ENCODE measurements at regions not wholly inside any gene's neighbourhood (a gene's known extent, or its start where the extent isn't known, plus 50 kb on each side); places are given as distances from the start of the nearest gene placed in this dataset.

- H3K36me3 ChIP-seq (replicated peaks), result no peaks in the 10 kb centered on the region
- in situ Hi-C loops (cut with HindIII; ENCODE audit: low pct_ligation_motif_present, low sequenced_read_pairs), result no loop called here
- H3K4me3 ChIP-seq (ENCODE audit: low read depth, low read length), result no peak overlapping the region
- no peak for DNase-seq
- TF ChIP-seq CTCF (IDR thresholded peaks at IDR 0.05; ENCODE audit: low read depth, low read length, missing control alignments), result no peak
- no peaks in the 10 kb centered on the region for H3K27me3 ChIP-seq (replicated peaks)
- no peak overlapping the region for H3K27ac ChIP-seq
Measured at GRCh38 chr3:144777906-144778305, 806.3 kb downstream of the DIPK2A start.

- H3K36me3 ChIP-seq (replicated peaks), result no peaks in the 10 kb centered on the region
- in situ Hi-C loops (cut with HindIII; ENCODE audit: low pct_ligation_motif_present, low sequenced_read_pairs), result no loop called here
Measured at GRCh38 chr3:144791034-144791433, 819.4 kb downstream of the DIPK2A start.

GRCh38 chr3:144801890-144802289 is 830.3 kb downstream of the DIPK2A start:
- in situ Hi-C loops (cut with HindIII; ENCODE audit: low pct_ligation_motif_present, low sequenced_read_pairs), result no loop called here
- DNase-seq, result no peak
- Histone ChIP-seq H3K36me3 (replicated peaks) (no peaks in the 10 kb centered on the region), H3K4me3 (ENCODE audit: low read depth, low read length) (no peak overlapping the region), H3K27ac (no peak overlapping the region), H3K27me3 (replicated peaks) (no peaks in the 10 kb centered on the region)
- TF ChIP-seq CTCF (IDR thresholded peaks at IDR 0.05; ENCODE audit: low read depth, low read length, missing control alignments), result no peak

More at GRCh38 chr3:144791034-144791433, 819.4 kb downstream of the DIPK2A start:
- no peak for DNase-seq
- Histone ChIP-seq H3K27ac (no peak overlapping the region), H3K27me3 (replicated peaks) (no peaks in the 10 kb centered on the region), H3K4me3 (ENCODE audit: low read depth, low read length) (no peak overlapping the region)
- TF ChIP-seq CTCF (IDR thresholded peaks at IDR 0.05; ENCODE audit: low read depth, low read length, missing control alignments), result no peak

GRCh38 chr3:144809380-144809779 is 837.8 kb downstream of the DIPK2A start:
- Histone ChIP-seq H3K4me3 (ENCODE audit: low read depth, low read length) (no peak overlapping the region), H3K27ac (no peak overlapping the region), H3K36me3 (replicated peaks) (no peaks in the 10 kb centered on the region), H3K27me3 (replicated peaks) (no peaks in the 10 kb centered on the region)
- DNase-seq, result no peak
- TF ChIP-seq CTCF (IDR thresholded peaks at IDR 0.05; ENCODE audit: low read depth, low read length, missing control alignments), result no peak
- in situ Hi-C loops (cut with HindIII; ENCODE audit: low pct_ligation_motif_present, low sequenced_read_pairs), result no loop called here

GRCh38 chr3:144810160-144810559 is 838.5 kb downstream of the DIPK2A start:
- H3K27me3 ChIP-seq (replicated peaks), result no peaks in the 10 kb centered on the region
- H3K27ac ChIP-seq, result no peak overlapping the region
- H3K36me3 ChIP-seq (replicated peaks), result no peaks in the 10 kb centered on the region
- H3K4me3 ChIP-seq (ENCODE audit: low read depth, low read length), result no peak overlapping the region
- no peak for TF ChIP-seq CTCF (IDR thresholded peaks at IDR 0.05; ENCODE audit: low read depth, low read length, missing control alignments)
- in situ Hi-C loops (cut with HindIII; ENCODE audit: low pct_ligation_motif_present, low sequenced_read_pairs), result no loop called here
- DNase-seq, result no peak

GRCh38 chr3:144815655-144816054 is 844.0 kb downstream of the DIPK2A start:
- Histone ChIP-seq H3K27me3 (replicated peaks) (no peaks in the 10 kb centered on the region), H3K4me3 (ENCODE audit: low read depth, low read length) (no peak overlapping the region), H3K27ac (no peak overlapping the region), H3K36me3 (replicated peaks) (no peaks in the 10 kb centered on the region)
- DNase-seq, result no peak
- no peak for TF ChIP-seq CTCF (IDR thresholded peaks at IDR 0.05; ENCODE audit: low read depth, low read length, missing control alignments)
- in situ Hi-C loops (cut with HindIII; ENCODE audit: low pct_ligation_motif_present, low sequenced_read_pairs), result no loop called here
